NB4 (cell line): ENCODE measurements at regions not wholly inside any gene's neighbourhood (a gene's known extent, or its start where the extent isn't known, plus 50 kb on each side); places are given as distances from the start of the nearest gene placed in this dataset.
"Not testable (repeated sequence)": the region's sequence is repeated elsewhere in the genome, so short reads cannot be mapped to it uniquely, and the experiment has no call there.

Experiments used
- DNase-seq: peaks from one replicate; pipeline ENCODE4 v3.0.0; 2010; ENCODE audit warnings: low read depth
- H3K4me3 ChIP-seq: one replicate; pipeline ENCODE4 v1.5.1; 2011; ENCODE audit warnings: mild to moderate bottlenecking, low read depth, low read length, moderate library complexity
- CTCF ChIP-seq: IDR thresholded peaks from one replicate; pipeline ENCODE4 v1.5.1; 2012; ENCODE audit warnings: low read depth, low read length
- MAX ChIP-seq: IDR thresholded peaks from 2 replicates; pipeline ENCODE4 v1.6.1; 2011; ENCODE audit warnings: low read depth, low read length
- MYC ChIP-seq: IDR thresholded peaks from 2 replicates; pipeline ENCODE4 v1.6.1; 2011; ENCODE audit warnings: low read depth, low read length
- POLR2A ChIP-seq: IDR thresholded peaks from 2 replicates; pipeline ENCODE4 v1.6.1; 2011; ENCODE audit warnings: mild to moderate bottlenecking; ENCODE audit not compliant: insufficient read length; ENCODE audit errors: extremely low read depth

GRCh38 chr4:177511611-177512010, 69.4 kb upstream of the AGA start:
- DNase-seq, result no peak
- TF ChIP-seq MAX (no peak), MYC (no peak), POLR2A (no peak), CTCF (no peak)
- H3K4me3 ChIP-seq, result no peak overlapping the region

- no peak for TF ChIP-seq POLR2A
- TF ChIP-seq MYC, result no peak
- no peak for DNase-seq
- H3K4me3 ChIP-seq, result no peak overlapping the region
Observed at GRCh38 chr4:177512646-177513045, 70.4 kb upstream of the AGA start.

GRCh38 chr4:177517862-177518261, 75.6 kb upstream of the AGA start:
- DNase-seq, result no peak
- TF ChIP-seq CTCF (no peak), MAX (no peak), POLR2A (no peak), MYC (no peak)
- H3K4me3 ChIP-seq, result no peak overlapping the region

GRCh38 chr4:177519481-177520260, 77.4 kb upstream of the AGA start:
- TF ChIP-seq MAX, result no peak
- no peak for TF ChIP-seq MYC
- no peak for TF ChIP-seq CTCF
- no peak for TF ChIP-seq POLR2A
- no peak for DNase-seq
- H3K4me3 ChIP-seq, result no peak overlapping the region

GRCh38 chr4:177528620-177529019, 86.4 kb upstream of the AGA start:
- DNase-seq, result peak; percentile 20
- H3K4me3 ChIP-seq, result no peak overlapping the region
- TF ChIP-seq POLR2A, result no peak

GRCh38 chr4:177530561-177530960, 88.3 kb upstream of the AGA start:
- TF ChIP-seq MAX, result no peak
- TF ChIP-seq CTCF, result no peak
- TF ChIP-seq MYC, result no peak
- TF ChIP-seq POLR2A, result no peak
- no peak for DNase-seq

GRCh38 chr4:177532358-177532757, 90.1 kb upstream of the AGA start:
- DNase-seq, result no peak

More at GRCh38 chr4:177530561-177530960, 88.3 kb upstream of the AGA start:
- no peak overlapping the region for H3K4me3 ChIP-seq

GRCh38 chr4:177534841-177535240, 92.6 kb upstream of the AGA start:
- not testable (repeated sequence) for H3K4me3 ChIP-seq
- peak; percentile 16 for DNase-seq

More at GRCh38 chr4:177532358-177532757, 90.1 kb upstream of the AGA start:
- no peak overlapping the region for H3K4me3 ChIP-seq
- TF ChIP-seq MAX, result no peak
